Ishikawa (cell line): ENCODE measurements at regions not wholly inside any gene's neighbourhood (a gene's known extent, or its start where the extent isn't known, plus 50 kb on each side); places are given as distances from the start of the nearest gene placed in this dataset.

Experiments
- CEBPB ChIP-seq: IDR thresholded peaks from 2 replicates; pipeline ENCODE4 v1.6.1; 2012
- EP300 ChIP-seq: IDR thresholded peaks from 2 replicates; pipeline ENCODE4 v1.6.1; 2012; ENCODE audit warnings: borderline replicate concordance
- RAD21 ChIP-seq: IDR thresholded peaks from 2 replicates; pipeline ENCODE4 v1.6.1; 2012; ENCODE audit warnings: low read depth
- TAF1 ChIP-seq: IDR thresholded peaks from 2 replicates; pipeline ENCODE4 v1.6.1; 2012; ENCODE audit warnings: low read depth, mild to moderate bottlenecking

- no peak for TF ChIP-seq TAF1
- TF ChIP-seq CEBPB: no peak
- TF ChIP-seq RAD21: no peak
- TF ChIP-seq EP300: no peak
Observed at GRCh38 chr5:97453263-97453662, 270.2 kb upstream of the RIOK2 start.
